Activated CD8-positive, alpha-beta T cell treated with anti-CD3 and anti-CD28 coated beads for 36 hours (primary cell): ENCODE measurements at regions not wholly inside any gene's neighbourhood (a gene's known extent, or its start where the extent isn't known, plus 50 kb on each side); places are given as distances from the start of the nearest gene placed in this dataset.

Source experiments
- ATAC-seq: fragments of 200-7000 bp; cut with Tn5 transposase; one replicate; pipeline ENCODE4 v1.10.0; 2021; ENCODE audit warnings: mild to moderate bottlenecking, moderate library complexity
- CTCF ChIA-PET: fragments of 350-600 bp; sonication (Branson Sonifier 250); formaldehyde crosslinking; loops from one replicate; lab custom pipeline; 2021; ENCODE audit warnings: antibody characterized with exemption; lab: Charles Lee
- POLR2A ChIA-PET: fragments of 350-600 bp; sonication (Branson Sonifier 250); formaldehyde crosslinking; loops from one replicate; lab custom pipeline; 2021; ENCODE audit warnings: antibody characterized with exemption; lab: Charles Lee
- DNase-seq: peaks from one replicate; pipeline ENCODE4 v3.0.0-alpha.2; 2020
- H3K27ac Mint-ChIP-seq: one replicate; pipeline ENCODE4 v1.8.0; 2021; ENCODE audit warnings: mild to moderate bottlenecking, mixed read lengths
- H3K27me3 Mint-ChIP-seq: one replicate; pipeline ENCODE4 v1.8.0; 2021; ENCODE audit warnings: mixed read lengths
- H3K36me3 Mint-ChIP-seq: one replicate; pipeline ENCODE4 v1.8.0; 2021; ENCODE audit warnings: low read depth, mixed read lengths
- H3K4me1 Mint-ChIP-seq: one replicate; pipeline ENCODE4 v1.8.0; 2021; ENCODE audit warnings: low read depth, mixed read lengths
- H3K4me3 Mint-ChIP-seq: one replicate; pipeline ENCODE4 v1.8.0; 2021; ENCODE audit warnings: mild to moderate bottlenecking, moderate library complexity, mixed read lengths
- H3K9me3 Mint-ChIP-seq: one replicate; pipeline ENCODE4 v1.8.0; 2021; ENCODE audit warnings: mixed read lengths
- CTCF ChIP-seq: fragments of 200-600 bp; IDR thresholded peaks from one replicate; pipeline ENCODE4 v1.8.0; 2022; ENCODE audit warnings: antibody characterized with exemption, mild to moderate bottlenecking
- intact Hi-C: fragments of 100-400 bp; cut with micrococcal nuclease; formaldehyde crosslinking; loops from one replicate; pipeline ENCODE4 v1.10.0; 2022

GRCh38 chr2:187679454-187679853, 125.2 kb upstream of the TFPI start:
- H3K27ac Mint-ChIP-seq, result no peak overlapping the region
- POLR2A ChIA-PET, result no interaction called here

DNA sequence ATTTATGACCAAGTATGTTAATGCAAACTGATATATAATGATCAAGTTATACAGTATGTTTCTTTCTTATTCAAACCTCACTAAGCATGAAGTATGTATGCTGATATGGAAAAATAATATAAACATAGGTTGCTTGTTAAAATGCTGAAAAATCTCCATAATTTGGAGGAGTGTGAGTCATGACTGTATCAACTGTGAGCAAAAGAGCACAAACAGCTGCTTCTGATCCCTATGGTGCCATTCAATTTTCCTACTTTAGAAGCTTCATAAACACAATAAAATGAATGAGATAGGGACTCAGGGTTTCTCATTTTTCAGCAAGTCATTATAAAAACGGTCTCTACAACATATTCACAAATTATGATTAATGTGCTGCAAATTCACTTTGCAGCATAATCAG, 129.9 kb upstream of the TFPI start:
- Mint-ChIP-seq H3K27me3 (no peaks in the 10 kb centered on the region), H3K4me1 (no peaks in the 10 kb centered on the region), H3K36me3 (no peaks in the 10 kb centered on the region), H3K4me3 (no peak overlapping the region), H3K27ac (no peak overlapping the region), H3K9me3 (no peaks in the 10 kb centered on the region)
- intact Hi-C loops, result no loop called here
- no peak for ATAC-seq
- DNase-seq, result no peak
- ChIA-PET CTCF (no interaction called here), POLR2A (no interaction called here)
- no peak for TF ChIP-seq CTCF

More at GRCh38 chr2:187679454-187679853, 125.2 kb upstream of the TFPI start:
- Mint-ChIP-seq H3K27me3 (no peaks in the 10 kb centered on the region), H3K9me3 (no peaks in the 10 kb centered on the region), H3K36me3 (no peaks in the 10 kb centered on the region), H3K4me3 (no peak overlapping the region), H3K4me1 (no peaks in the 10 kb centered on the region)
- intact Hi-C loops, result no loop called here
- no peak for TF ChIP-seq CTCF
- CTCF ChIA-PET, result no interaction called here
- ATAC-seq (no peak), DNase-seq (no peak)

GRCh38 chr2:187686416-187687024, 132.3 kb upstream of the TFPI start:
- Mint-ChIP-seq H3K27ac (no peak overlapping the region), H3K4me3 (no peak overlapping the region)

DNA sequence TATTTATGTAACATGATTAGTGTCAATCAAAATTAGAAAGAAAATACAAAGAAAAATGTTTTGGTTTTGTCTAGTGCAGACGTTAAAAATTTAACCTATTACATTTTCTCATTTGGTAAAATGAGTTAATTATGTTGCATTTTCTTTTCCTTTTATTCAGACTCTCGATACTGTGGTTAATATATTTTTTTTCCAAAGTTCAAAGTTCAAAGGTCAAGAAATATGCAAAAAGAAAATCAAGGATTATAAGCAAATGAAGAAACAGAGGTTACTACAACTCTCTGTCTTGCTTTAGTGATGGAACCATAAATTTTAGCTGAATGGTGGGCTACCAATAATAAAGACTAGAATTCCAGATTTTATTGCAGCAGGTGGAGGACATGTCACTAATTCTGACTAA, 133.3 kb upstream of the TFPI start:
- POLR2A ChIA-PET, result no interaction called here
- DNase-seq, result no peak

More at GRCh38 chr2:187686416-187687024, 132.3 kb upstream of the TFPI start:
- Mint-ChIP-seq H3K27me3 (no peaks in the 10 kb centered on the region), H3K4me1 (no peaks in the 10 kb centered on the region), H3K36me3 (no peaks in the 10 kb centered on the region), H3K9me3 (no peaks in the 10 kb centered on the region)
- ChIA-PET CTCF (no interaction called here), POLR2A (no interaction called here)
- intact Hi-C loops, result no loop called here
- DNase-seq, result no peak
- no peak for TF ChIP-seq CTCF
- ATAC-seq, result no peak

GRCh38 chr2:187689372-187689771, 135.1 kb upstream of the TFPI start:
- Mint-ChIP-seq H3K4me1 (no peaks in the 10 kb centered on the region), H3K27ac (no peak overlapping the region), H3K4me3 (no peak overlapping the region), H3K9me3 (no peaks in the 10 kb centered on the region), H3K36me3 (no peaks in the 10 kb centered on the region), H3K27me3 (no peaks in the 10 kb centered on the region)
- no peak for TF ChIP-seq CTCF
- ChIA-PET CTCF (no interaction called here), POLR2A (no interaction called here)
- intact Hi-C loops, result no loop called here
- ATAC-seq (no peak), DNase-seq (no peak)

More for the DNA sequence above, 133.3 kb upstream of the TFPI start:
- no peak for ATAC-seq
- no peaks in the 10 kb centered on the region for H3K9me3 Mint-ChIP-seq
- CTCF ChIA-PET, result no interaction called here
- no peaks in the 10 kb centered on the region for H3K4me1 Mint-ChIP-seq
- TF ChIP-seq CTCF, result no peak
- H3K27me3 Mint-ChIP-seq, result no peaks in the 10 kb centered on the region
- H3K4me3 Mint-ChIP-seq, result no peak overlapping the region
- H3K27ac Mint-ChIP-seq, result no peak overlapping the region
- no peaks in the 10 kb centered on the region for H3K36me3 Mint-ChIP-seq
- intact Hi-C loops, result no loop called here
